ENCODE measurements at regions not wholly inside any gene's neighbourhood (a gene's known extent, or its start where the extent isn't known, plus 50 kb on each side); places are given as distances from the start of the nearest gene placed in this dataset.

DNA sequence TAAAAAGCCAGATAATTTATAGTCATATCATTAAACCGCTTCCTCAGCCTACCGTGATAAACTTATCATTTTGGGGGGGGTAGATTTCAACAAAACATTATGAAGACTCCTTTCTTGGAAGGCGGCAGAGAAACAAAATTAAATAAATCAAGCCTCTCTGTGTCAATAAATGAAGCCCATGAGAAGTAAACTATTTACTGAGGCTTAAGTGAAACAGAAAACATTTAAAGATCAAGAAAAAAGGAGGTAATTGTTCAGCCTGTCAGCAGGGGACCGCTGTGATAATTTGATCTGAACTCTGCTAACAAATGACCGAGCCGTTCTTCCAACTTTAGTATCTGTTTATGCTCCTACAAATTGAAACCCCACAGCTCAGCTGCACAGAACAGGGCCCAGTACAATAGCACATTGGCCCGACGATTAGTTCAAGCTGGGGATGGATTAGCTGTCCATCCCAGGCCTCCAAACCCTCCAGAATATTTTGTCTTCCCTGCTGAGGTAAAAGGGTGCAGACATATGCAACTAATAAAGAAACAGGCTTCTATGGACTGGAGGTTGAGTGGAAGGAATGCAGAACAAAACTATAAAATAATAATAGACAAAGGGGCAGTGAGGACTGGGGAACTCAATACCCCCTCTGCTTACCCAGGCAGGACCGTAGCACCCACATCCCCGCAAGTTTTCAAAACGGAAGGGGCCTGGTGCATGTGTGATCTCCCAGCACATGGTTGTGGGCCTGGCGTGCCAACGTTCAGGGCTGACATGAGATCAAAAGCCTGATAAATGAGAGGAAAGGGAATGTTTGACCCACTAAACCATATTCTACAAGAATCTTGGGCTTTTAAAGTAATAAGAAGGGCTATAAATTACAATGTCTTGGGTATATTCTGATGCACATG is 298.1 kb upstream of the IRX5 start:
- Mint-ChIP-seq H3K27ac (no peak overlapping the region), H3K36me3 (peaks cover 0 to 4% of the 10 kb centered on the region in 2 donors), H3K9me3 (peaks cover 3 to 20% of the 10 kb centered on the region in 2 donors)
- ATAC-seq: no peak
- DNase-seq (ENCODE audit: low spot score in 2 of 2): no peak

- H3K36me3 Mint-ChIP-seq: peaks cover 0 to 4% of the 10 kb centered on the region in 2 donors
- DNase-seq (ENCODE audit: low spot score in 2 of 2) (no peak), ATAC-seq (no peak)
- H3K27ac Mint-ChIP-seq: no peak overlapping the region
- peaks cover 3 to 20% of the 10 kb centered on the region in 2 donors for H3K9me3 Mint-ChIP-seq
Observed at GRCh38 chr16:54631782-54632181, 298.9 kb upstream of the IRX5 start.

GRCh38 chr16:54630284-54630967 is 300.2 kb upstream of the IRX5 start:
- DNase-seq (ENCODE audit: low spot score in 2 of 2) (no peak), ATAC-seq (no peak)
- Mint-ChIP-seq H3K36me3 (no peaks in the 10 kb centered on the region), H3K27ac (no peak overlapping the region), H3K9me3 (peaks cover 3 to 16% of the 10 kb centered on the region in 2 donors)

GRCh38 chr16:54628796-54629625 is 301.7 kb upstream of the IRX5 start:
- Mint-ChIP-seq H3K9me3 (peaks cover 3 to 16% of the 10 kb centered on the region in 2 donors), H3K27ac (no peak overlapping the region), H3K36me3 (no peaks in the 10 kb centered on the region)
- no peak for DNase-seq (ENCODE audit: low spot score in 2 of 2)
- ATAC-seq: no peak

DNA sequence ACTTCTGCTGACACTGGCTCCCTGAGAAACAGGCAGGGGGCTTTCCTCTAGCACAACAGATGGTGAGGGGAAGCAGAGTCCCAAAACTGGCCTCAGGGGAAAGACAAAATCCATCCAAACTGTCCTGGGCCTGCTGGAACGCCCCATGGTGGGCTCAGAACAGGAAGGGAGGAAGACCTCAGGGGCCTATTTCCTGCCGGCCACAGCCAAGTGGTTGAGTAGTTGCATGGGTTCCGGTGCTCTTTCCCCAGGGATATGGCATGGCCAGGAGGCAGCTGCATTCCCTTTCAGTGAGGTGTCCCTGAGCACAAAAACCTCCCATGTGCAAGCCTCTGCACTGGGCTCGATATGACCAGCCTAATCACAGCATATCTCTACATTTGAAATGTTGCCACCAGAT is 303.0 kb upstream of the IRX5 start:
- H3K27ac Mint-ChIP-seq: no peak overlapping the region
- DNase-seq (ENCODE audit: low spot score in 2 of 2) (no peak), ATAC-seq (no peak)
- no peaks in the 10 kb centered on the region for H3K36me3 Mint-ChIP-seq
- H3K9me3 Mint-ChIP-seq: peaks cover 3 to 12% of the 10 kb centered on the region in 2 donors

DNA sequence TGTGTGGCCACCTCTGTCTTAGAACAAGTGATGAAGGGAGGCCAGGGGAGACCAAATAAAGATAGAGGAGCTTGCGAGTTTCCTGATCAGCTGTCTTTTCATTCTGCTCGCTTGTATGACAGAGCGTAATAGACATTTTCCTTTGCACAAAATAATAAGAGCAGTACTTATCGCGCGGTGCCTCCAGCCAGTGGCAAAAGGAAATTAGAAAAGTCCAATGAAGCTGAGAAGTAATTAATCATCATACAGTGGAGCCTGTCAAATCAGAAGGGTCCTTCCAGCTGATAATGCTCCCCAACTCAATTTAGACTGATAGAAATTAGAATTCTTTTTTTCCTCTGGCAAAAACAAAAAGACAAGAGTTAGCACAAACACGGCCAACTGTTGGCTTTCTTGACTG is 307.0 kb upstream of the IRX5 start:
- no peaks in the 10 kb centered on the region for H3K36me3 Mint-ChIP-seq
- DNase-seq (ENCODE audit: low spot score in 2 of 2): no peak
- no peak overlapping the region for H3K27ac Mint-ChIP-seq
- H3K9me3 Mint-ChIP-seq: peaks cover 0 to 4% of the 10 kb centered on the region in 2 donors
- no peak for ATAC-seq

- no peaks in the 10 kb centered on the region for H3K36me3 Mint-ChIP-seq
- H3K27ac Mint-ChIP-seq: no peak overlapping the region
- ATAC-seq (no peak), DNase-seq (ENCODE audit: low spot score in 2 of 2) (no peak)
- H3K9me3 Mint-ChIP-seq: no peaks in the 10 kb centered on the region
Observed at GRCh38 chr16:54620197-54620596, 310.5 kb upstream of the IRX5 start.

GRCh38 chr16:54616610-54617009 is 314.1 kb upstream of the IRX5 start:
- ATAC-seq (no peak), DNase-seq (ENCODE audit: low spot score in 2 of 2) (no peak)
- no peak overlapping the region for H3K27ac Mint-ChIP-seq
- no peaks in the 10 kb centered on the region for H3K36me3 Mint-ChIP-seq
- H3K9me3 Mint-ChIP-seq: no peaks in the 10 kb centered on the region

DNA sequence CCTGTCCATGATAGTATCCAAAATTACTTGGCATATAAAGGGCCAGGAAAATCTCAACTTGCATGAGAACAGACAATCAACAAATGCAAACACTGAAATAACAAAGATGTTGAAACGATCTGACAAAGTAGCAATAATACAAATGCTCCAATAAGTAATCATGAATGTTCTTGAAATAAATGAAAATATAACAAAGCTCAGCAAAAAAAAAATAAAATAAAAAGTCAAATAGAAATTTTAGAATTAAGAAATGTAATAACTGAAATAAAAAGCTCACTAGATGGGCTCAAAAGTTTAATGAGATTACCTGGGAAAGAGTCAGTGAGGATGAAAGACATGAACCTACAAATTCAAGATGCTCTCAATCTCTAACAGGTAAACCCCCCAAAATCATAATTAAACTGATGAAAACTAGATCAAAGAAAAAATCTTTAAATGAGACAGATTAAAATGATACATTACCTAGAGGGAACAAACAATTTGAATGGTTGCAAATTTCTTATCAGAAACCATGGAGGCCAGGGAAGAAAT is 319.0 kb upstream of the IRX3 start:
- DNase-seq (ENCODE audit: low spot score in 2 of 2) (no peak), ATAC-seq (no peak)
- peaks cover 16 to 18% of the 10 kb centered on the region in 2 donors for H3K36me3 Mint-ChIP-seq
- no peak overlapping the region for H3K27ac Mint-ChIP-seq
- H3K9me3 Mint-ChIP-seq: peaks cover 19 to 22% of the 10 kb centered on the region in 2 donors

- Mint-ChIP-seq H3K27ac (no peak overlapping the region), H3K9me3 (peaks cover 23 to 39% of the 10 kb centered on the region in 2 donors), H3K36me3 (peaks cover 16 to 18% of the 10 kb centered on the region in 2 donors)
- DNase-seq (ENCODE audit: low spot score in 2 of 2) (no peak), ATAC-seq (no peak)
Observed at GRCh38 chr16:54602666-54603065, 316.1 kb upstream of the IRX3 start.

DNA sequence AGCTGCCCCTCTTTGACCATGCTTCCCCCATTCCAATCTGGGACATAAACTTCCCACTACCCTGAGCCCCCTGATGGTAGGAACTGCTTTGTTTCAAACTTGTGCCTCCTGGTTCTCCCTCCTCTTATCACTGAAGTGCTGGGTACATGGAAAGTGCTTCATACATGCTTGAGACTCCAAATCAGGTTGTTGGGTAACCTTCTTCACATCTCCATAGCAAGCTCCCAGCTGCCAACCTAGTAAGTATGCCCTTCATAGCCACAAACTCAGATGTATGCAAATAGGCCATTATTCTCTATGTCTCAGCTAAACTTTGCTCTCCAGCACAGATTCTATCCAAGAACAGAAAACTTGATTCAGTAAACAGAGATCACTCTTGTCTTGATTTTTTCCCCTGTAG is 310.6 kb upstream of the IRX3 start:
- no peak for DNase-seq (ENCODE audit: low spot score in 2 of 2)
- H3K36me3 Mint-ChIP-seq: peaks cover 0 to 11% of the 10 kb centered on the region in 2 donors
- peaks cover 6 to 20% of the 10 kb centered on the region in 2 donors for H3K9me3 Mint-ChIP-seq
- no peak overlapping the region for H3K27ac Mint-ChIP-seq
- ATAC-seq: no peak

GRCh38 chr16:54595621-54596020 is 309.0 kb upstream of the IRX3 start:
- no peak overlapping the region for H3K27ac Mint-ChIP-seq
- H3K36me3 Mint-ChIP-seq: peaks cover 0 to 8% of the 10 kb centered on the region in 2 donors
- H3K9me3 Mint-ChIP-seq: peaks cover 4 to 17% of the 10 kb centered on the region in 2 donors
- ATAC-seq (no peak), DNase-seq (ENCODE audit: low spot score in 2 of 2) (no peak)

DNA sequence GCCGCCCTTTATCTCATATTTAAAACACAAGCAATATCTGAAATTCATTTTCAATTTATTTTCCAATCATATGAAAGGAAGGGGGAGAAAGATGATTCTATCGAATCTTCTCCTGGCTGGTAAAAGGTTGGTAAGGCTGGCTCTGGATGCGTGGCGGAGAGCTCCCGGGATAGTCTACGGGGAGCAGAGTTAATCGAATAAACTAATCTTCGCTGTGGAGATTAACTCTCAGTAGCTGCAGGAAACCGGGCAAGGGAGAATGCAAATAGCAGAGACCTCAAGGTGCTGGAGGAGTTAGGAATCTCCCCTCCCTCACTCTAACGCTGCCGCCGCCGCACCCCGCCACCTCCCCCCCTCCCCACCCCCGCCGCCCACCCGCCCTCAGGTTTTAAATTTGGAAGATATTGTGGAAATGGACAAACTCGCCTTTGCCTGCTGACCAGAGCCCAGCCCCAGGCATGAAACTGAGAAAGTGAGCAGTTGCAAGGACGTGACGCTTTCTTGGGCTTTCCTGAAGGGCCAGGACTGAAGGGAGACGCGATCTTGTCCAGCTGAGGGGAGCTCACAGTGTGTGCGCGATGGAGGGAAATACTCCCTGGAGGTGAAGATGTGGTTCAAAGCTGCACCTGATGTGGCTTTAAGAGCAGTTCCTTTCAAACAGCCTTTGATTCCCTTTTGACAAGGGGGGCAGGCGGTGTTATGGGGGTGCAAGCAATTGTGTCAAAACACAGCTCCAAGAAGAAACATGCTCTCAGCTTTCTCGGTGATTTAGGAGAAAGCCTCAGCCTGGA is 308.2 kb upstream of the IRX3 start:
- no peak for ATAC-seq
- DNase-seq (ENCODE audit: low spot score in 2 of 2): no peak
- H3K27ac Mint-ChIP-seq: no peak overlapping the region
- H3K36me3 Mint-ChIP-seq: peaks cover 0 to 8% of the 10 kb centered on the region in 2 donors
- H3K9me3 Mint-ChIP-seq: peaks cover under 1 to 14% of the 10 kb centered on the region in 2 donors

DNA sequence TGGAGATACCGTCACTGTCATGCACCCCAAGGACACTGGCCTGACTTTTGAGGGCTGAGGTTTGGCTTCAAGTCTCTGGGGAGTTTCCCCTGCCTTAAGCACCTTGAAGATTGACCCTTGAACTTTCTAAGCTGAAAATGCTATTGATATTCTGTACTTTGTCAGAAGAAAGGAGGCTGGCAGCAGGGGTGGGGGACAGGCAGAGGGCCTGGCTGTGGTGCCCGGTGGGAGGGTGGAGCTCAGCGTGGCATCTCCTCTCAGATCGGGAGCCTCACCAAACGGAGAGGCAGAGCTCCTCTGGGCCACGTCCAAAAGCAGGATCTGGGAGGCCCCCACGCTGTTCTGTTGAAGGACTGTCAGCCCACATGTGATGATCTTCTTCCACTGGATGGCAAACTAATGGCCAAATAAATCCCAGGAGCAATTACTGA is 305.2 kb upstream of the IRX3 start:
- Mint-ChIP-seq H3K9me3 (peaks cover 11 to 18% of the 10 kb centered on the region in 2 donors), H3K27ac (no peak overlapping the region), H3K36me3 (peaks cover 0 to 8% of the 10 kb centered on the region in 2 donors)
- ATAC-seq (no peak), DNase-seq (ENCODE audit: low spot score in 2 of 2) (no peak)

- H3K36me3 Mint-ChIP-seq: peaks cover 0 to 2% of the 10 kb centered on the region in 2 donors
- H3K27ac Mint-ChIP-seq: no peak overlapping the region
- no peak for ATAC-seq
- DNase-seq (ENCODE audit: low spot score in 2 of 2): no peak
- H3K9me3 Mint-ChIP-seq: peaks cover 11 to 18% of the 10 kb centered on the region in 2 donors
Observed at GRCh38 chr16:54590836-54591235, 304.2 kb upstream of the IRX3 start.

DNA sequence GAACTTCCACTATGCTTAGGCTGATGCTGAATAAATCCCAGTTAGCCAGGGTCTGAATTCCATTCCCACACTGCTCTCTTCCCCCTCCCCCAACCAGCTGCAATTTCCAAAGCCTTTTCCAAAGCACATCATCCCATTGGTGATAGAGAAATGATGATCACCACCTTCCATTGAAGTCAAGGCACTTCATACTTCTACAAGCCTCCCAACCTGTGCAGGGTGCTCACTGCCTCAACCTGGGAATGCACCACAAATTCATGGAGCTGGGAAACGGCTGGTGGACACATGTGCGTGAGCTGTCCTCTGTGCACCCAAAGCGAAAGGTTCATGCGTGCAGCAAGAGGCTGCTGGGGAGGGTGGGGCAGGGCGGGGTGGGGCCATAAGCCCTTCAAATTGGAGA is 302.7 kb upstream of the IRX3 start:
- DNase-seq (ENCODE audit: low spot score in 2 of 2) (no peak), ATAC-seq (no peak)
- Mint-ChIP-seq H3K27ac (no peak overlapping the region), H3K36me3 (no peaks in the 10 kb centered on the region), H3K9me3 (peaks cover 11 to 18% of the 10 kb centered on the region in 2 donors)

Data from activated naive CD4-positive, alpha-beta T cell treated with anti-CD3 and anti-CD28 coated beads, Interleukin-2, amount 50 U/mL, for 72 hours (primary cell).